HT-29 (cell line): ENCODE measurements at regions not wholly inside any gene's neighbourhood (a gene's known extent, or its start where the extent isn't known, plus 50 kb on each side); places are given as distances from the start of the nearest gene placed in this dataset.
A peak's percentile ranks its signal among the peaks of the same experiment; 100 is the strongest.

ENCODE experiments used
- DNase-seq: peaks from one replicate; pipeline ENCODE4 v3.0.0-alpha.2; 2015; ENCODE audit warnings: low spot score

DNA sequence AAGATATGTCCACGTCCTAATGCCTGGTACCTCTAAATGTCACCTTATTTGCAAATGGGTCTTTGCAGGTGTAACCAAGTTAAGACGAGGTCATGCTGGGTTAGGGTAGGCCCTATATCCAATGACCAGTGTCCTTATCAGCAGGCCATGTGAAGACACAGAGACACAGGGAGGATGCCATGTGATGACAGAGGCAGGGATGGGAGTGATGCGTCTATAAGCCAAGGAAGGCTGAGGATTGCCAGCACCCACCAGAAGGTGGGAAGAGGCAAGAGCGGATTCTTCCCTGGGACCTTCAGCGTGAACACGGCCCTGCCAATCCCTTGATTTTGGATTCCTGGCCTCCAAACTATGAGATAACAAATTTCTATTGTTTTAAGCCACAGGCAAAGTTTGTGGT lies 123.4 kb upstream of the CXCL14 start:
- no peak for DNase-seq

DNA sequence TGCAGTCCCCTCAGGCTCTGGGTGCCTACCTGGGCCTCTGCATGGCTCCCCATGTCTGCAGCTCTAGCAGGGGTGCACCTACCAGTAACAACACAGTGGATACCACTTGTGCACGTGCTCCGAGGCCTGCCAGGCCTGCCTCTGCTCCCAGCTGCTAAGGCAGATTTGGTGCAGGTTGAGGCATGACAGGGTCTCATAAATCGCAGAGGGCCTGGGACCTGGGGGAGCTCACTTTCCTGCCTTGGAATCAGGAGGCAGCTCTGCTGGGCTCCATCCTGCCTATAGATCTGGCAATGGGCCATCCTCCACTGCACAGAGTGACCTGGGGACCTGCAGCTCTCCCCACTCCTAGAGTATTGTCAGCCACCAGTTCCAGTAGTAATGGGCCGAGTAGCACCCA lies 121.9 kb upstream of the CXCL14 start:
- DNase-seq, result no peak

DNA sequence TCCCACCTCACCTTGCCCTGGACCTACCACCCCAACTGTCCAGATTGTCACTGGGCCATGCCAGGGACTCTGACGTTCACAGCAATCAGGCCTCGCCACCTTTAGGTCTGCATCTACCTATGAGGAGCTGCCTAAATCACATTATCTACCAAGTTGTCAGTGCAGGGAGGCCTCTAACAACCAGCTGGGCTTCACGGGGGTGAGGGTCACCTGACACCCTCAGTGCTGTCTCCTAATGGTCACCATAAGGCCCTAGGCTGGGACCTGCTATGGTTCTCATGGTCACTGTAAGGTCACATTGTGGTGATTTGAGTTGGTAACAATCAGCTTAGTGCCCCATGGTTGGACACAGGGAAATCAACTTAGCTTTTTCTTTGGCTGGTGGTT lies 119.2 kb upstream of the CXCL14 start:
- DNase-seq, result no peak

DNA sequence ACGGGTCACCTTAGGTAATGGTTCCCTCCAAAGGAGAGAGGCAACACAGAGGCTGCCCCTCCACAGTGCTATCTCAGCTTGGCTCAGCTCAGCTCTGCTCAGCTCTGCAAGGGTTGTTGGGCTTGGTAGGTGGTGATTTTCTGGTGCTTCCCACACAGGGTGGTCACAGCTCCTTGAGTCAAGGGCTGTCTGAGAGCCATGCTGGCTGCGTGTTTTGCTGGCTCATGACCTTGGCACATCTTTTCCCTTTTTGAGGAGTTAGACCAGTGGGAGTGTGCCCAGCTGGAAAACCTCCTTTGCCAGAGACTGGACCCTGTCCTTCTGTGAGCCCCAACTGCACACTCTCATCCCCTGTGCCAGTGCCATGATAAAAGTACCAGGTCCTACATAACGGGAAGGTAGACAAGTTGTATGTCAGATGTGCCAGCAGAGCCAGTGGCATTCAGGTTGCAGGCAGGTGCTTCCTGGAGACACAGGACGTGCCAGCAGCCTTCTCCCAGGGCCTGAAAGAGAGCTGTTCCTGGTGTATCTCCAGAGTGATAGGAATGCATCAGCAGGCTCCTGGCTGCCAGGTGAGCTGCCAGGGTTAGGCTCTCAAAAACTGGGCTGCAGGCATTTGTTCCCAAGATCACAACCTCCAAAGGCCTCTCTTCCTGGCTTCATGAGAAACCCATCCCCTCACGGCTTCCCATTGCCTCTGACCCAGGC lies 118.6 kb upstream of the CXCL14 start:
- DNase-seq, result no peak

DNA sequence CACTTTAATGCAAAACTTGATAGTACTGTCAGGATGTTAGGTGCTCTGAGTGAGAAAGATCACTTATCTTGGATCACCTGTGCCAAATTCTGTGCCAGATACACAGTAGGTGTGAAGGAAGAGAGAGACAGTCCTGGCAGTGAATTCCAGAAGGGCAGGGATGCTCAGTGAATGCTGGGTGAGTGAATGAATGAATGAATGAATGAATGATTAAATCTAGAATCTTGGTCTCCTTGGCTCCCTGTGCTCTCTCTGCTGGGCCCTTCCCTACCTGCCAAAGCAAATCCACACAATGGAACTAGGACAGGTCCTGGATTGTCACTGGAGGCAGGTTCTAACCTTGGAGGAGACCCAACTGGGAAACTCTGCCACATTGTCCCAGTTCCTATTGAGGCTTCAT lies 117.5 kb upstream of the CXCL14 start:
- DNase-seq, result no peak

DNA sequence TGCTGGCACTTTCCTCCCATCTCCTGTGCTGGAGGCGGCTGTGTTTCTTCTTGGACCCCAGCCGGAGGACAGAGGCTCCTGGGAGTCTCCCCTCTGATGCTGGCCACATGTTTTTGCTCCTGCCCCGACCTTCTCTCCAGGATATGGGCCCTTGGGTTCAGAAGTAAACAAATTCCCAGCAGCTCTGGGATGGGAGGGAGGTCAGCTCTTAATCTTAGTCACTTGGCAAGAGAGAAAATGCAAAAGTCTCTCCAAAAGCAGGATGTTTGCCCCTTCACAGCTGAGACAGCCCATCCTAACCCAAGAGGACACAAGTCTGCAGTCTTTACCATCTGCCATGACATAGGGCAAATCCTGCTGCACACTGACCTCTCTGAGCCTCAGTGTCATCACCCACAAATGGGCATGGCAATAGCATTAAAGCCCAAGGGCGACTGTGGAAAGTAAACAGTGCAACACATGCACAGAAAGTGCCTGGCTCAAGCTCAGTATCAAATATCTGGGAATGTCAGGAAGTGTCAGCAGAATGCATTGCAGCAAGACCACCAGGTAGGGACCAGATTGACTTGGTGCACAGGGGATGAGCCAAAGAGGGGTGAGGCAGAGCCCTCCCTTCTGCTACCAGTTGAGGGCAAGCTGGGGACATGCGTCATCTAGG lies 117.0 kb upstream of the CXCL14 start:
- DNase-seq, result no peak

DNA sequence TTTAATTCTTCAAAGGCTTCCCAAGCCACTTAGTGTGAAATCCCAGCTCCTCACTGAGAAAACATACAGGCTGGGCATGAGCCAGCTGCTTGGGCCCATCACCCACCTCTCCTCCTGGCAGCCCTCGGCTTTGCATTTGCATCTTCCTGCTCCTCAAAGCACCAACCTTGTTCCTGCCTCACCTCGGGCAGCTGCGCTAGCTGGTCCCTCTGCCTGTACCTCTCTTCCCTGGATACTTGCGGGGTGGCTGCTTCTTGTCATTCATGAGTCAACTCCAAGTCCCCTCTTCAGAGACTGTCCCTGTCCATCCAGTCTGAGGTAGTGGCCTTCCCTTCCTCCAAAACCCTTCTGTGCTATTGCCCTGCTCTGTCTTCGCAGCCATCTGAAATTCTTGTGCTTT lies 116.1 kb upstream of the CXCL14 start:
- DNase-seq, result no peak

DNA sequence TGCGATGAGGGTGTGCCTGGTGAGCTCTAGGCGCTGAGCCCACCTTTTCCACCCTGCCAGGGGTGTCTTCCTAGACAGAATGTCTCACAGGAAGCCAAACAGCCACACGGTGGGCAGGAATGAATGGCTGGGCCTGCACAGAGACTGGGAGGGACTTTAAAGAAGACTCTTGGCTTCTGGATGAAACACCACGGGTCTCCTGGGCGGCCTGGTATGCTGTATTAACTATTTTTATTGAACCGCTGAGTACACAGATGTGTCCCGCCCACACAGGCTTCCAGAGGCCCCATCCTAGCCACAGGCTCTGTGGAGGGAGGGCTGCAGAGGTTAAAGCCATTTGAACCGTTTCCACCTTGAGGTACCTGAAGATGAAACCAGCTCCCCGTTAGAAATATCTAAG lies 115.2 kb upstream of the CXCL14 start:
- peak; percentile 19 for DNase-seq

DNA sequence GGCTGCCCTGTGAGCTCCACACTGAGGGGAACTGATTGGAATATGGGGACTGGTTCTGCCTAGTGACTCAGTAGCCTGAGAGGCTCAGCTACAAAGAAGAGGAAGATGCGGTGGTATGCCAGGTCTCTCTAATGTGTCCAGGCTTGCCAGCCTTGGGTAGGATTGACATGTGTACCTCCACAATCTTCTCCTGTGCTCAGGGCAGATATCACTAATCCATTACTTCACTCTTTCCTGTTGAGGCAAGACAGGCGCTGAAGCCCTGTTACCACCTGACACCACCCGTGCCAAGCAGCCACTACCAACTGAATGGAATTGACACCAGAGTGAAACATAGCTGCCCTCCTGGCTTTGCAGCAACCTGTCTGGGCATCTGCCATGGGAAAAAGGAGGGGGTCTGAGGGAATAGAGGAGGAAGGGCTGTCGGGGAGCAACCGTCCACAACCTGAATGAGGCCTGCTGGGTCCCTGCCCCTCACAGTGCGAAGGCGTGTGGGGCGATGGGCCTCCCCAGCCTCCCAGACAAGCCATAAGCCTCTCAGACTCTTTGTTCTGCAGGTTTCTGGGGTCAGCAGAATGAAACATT lies 114.7 kb upstream of the CXCL14 start:
- no peak for DNase-seq

DNA sequence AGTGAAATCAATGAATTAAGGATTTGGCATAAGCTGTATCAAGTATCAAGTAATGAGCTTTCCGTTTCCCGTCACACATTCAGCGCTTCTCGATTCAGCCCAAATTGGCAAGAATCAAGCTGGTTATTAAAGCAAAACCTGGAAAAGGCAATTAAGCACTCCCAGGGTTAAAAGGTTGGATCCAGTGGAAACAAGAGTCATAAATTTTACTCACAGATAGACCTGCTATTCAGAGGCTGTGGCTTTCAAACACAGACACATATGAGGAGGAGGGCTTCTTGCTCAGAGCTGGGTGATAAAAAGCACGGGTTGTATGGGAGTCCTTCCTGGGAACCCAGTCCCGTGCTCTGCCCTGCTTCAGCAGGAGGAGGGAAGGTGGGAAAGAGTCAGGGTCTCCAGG lies 112.3 kb upstream of the CXCL14 start:
- no peak for DNase-seq

DNA sequence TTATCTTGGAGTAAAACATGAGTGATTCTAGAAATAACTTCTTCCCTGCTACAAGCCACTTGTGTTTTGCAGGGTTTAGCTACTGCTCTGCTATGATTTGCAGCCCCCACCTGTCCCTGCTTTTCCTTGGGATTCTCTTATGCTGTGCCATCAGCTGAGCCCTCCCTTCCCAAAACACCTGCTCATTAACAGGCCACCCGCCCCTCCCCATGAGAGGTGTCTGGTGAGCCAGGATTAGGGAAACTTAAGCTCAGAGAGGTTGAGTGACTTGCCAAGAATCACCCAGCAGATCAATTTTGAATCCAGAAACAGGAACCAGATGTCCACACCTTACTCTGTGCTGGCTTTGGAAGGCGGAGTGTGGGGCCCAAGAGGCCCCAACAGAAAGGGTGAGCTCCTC lies 111.7 kb upstream of the CXCL14 start:
- no peak for DNase-seq

DNA sequence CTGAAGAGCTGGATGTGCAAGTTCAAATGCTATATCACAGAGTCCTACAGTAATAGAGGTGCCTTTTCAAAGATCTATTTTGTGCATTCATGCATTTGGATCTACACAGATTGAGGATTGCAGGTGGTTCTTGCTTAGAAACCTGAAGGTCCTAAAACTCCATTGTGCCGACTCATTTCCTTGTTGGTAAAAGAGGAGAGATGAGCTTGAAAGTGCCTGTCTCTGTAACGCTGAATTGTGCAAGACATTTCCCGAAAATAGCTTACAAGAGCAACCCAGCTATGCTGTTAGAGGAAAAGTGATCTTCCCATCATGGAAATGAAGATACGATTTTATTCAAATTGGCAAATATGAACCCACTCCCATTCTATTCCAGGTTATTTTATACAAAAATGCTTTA lies 110.7 kb upstream of the CXCL14 start:
- DNase-seq, result no peak

DNA sequence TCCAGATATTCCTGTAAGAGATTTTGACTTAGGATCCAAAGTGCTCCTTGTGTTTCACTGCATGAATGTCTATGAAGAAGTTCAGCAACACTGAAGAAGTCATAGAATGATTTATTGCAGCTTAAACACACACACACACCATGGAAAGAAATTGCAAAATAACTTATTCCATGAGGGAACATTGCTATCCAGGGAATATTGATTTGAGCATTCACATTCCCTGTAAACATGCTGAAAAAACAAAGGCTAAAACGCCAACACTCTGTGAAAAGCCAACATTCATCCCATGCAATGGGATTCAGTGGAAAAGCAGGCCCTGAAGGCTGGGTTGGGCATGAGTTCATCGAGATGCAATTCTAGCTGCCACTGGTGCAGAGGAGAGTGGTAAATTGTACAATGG lies 109.6 kb upstream of the CXCL14 start:
- no peak for DNase-seq

DNA sequence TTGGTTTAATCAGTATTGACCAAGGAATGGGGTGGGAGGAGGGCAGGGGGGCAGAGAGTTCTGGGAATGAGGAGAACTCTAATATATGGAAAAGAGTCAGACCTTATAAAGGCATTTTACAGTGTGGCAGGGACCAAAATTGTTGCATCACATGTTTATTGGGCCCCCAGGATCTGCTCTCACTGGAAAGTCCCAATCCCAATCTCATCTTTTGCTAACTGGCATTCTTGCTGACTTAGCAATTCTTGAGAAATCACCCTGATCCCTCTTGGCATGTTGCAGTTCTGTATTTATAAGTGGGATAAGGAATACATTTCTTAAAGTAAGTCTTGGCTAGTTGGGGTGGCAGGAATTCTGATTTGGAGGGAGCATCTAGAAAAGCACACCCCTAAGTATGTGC lies 104.4 kb upstream of the CXCL14 start:
- no peak for DNase-seq

DNA sequence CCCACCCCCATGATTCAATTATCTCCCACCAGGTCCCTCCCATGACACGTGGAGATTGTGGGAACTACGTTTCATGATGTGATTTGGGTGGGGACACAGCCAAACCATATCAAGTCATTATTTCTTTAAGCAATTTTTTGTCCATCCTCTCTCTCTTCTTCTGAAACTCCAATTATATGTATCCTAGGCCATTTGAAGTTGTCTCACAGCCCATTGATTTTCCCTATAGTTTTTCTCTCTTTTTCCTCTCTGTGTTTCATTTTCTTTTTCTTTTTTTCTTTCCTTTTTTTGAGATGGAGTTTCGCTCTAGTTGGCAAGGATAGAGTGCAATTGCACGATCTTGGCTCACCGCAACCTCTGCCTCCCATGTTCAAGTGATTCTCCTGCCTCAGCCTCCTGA lies 101.9 kb upstream of the CXCL14 start:
- DNase-seq, result no peak

DNA sequence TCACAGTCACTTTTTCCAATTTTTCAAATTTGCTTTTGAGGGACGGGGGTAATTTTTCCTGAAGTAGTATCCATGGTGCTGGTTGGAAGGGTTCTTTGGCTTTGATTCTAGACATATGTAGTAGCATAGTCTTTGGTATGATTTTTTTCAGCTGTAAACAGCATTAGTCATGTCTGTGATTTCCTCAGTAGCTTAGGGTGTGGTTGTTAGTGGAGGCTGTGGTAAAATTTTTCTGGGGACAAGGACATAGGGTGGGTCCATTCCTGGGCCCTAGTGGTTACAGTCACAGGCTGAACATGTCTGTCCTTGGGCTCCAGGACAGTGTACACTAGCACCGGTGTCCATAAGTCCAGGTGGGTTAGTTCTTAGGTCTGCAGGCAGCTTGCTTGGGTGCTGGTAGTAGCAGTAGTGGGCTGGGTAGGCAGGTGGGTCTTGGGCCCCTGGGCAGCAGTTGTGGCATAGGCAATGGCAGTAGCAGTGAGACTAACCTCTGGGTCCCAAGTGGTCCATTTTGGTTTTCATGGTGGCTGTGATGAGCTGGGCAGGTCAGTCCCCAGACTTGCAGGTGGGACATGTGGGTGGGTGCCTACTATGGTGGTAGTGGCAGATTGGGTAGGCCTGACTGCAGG lies 100.0 kb upstream of the CXCL14 start:
- DNase-seq, result no peak

DNA sequence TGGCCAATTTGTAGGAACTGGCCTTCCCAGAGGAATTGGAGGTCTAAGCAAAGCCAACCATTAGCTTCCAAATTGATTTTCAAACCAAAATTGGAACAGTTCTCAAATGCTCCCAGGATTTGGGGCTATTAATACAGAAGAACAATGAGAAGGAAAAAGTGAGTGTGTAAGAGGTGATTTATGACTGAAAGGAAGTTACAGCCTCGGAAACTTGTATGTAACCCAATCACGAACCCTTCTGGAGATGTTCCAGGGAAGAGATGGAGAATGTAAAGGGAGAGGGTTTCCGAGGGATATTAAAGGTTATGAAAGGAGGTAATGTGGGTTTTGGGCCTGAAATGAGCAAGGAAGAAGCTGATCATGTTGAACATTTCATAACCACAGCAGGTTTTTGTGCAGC lies 93.2 kb upstream of the CXCL14 start:
- DNase-seq, result no peak

DNA sequence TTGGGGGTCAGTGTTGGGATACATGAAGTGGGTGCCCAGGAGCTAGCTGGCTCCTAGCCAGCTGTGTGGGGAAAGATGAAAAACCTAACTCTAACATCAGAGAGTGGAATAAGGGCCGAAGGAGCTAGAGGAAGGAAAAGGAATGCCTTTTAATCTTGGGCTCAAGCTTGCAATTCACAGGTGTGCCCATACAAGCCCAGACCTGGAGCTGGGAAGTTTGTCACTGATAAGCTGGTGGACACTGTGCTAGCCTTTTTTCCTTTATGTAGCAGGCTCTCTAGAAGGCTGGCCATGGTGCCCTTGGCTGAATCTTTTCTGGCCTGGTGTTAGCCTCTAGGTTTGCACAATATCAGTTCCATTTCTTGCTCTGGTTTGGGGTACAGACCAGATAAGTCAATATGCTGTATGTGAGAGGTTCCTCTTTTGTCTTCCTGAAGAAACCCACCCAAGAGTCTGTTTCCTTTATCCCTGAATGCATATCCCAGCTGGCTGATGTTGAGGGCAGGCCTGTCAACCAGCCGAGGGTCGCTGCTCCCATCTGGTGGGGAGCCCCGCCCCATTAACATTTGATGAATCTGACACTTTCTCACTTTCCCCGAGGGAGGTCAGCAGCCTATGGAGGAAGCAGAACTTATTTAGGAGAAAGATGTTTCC lies 92.4 kb upstream of the CXCL14 start:
- DNase-seq, result no peak

DNA sequence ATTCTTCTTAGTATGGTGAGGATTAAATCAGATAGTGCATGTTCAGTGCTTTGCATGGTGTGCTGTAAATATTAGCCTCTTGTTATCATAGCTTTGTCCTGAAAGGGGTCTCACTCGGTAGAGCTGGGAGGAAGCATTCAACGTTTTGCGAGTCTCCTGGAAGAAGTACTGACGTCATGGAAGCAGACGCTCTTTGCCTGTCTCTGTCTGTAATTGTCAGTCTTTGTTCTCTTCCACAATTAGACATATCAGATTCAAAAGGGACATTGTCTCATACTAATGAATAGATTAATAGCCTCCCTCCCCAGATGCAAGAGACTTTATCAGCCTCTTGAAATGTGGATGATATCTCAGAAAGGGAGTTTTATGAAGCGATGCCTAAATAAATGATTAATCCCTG lies 91.8 kb upstream of the CXCL14 start:
- no peak for DNase-seq

DNA sequence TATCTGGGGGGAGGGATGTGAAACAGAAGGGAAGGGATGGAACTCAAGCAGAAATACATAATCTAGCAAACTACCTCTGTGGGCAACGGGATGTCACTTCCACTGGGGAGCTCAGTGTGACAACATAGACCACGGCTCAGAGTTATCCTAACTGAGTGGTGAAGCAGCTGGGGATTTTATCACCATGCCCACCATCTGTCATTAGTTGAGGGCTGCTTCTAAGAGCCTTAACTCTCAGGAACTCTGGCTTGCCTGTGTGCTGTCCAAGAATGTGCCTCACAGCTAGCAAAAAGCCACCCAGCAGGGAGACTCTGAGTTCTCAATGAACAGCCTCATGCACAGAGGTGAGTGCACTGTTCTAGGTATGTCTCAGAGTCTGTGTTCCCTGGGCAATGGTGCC lies 90.6 kb upstream of the CXCL14 start:
- no peak for DNase-seq

DNA sequence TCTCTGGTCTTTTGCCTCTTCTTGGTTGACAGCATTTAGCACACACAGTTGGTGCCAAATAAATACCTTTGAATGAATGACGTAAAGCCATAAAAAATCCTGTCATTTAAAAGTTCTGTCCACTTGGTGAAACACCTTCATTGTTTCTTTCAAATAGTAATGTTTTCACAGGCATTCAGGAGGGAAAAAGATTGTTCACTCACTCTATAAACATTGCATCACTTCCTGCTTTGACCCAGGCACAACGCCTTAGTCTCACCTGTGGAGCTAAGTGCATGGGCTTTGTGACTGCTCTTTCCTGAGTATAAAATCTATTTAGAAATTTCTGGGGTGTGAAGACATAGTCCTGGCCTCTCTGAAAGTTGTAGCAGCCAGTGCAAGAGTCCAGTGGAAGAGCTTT lies 88.9 kb upstream of the CXCL14 start:
- DNase-seq, result peak; percentile 22

DNA sequence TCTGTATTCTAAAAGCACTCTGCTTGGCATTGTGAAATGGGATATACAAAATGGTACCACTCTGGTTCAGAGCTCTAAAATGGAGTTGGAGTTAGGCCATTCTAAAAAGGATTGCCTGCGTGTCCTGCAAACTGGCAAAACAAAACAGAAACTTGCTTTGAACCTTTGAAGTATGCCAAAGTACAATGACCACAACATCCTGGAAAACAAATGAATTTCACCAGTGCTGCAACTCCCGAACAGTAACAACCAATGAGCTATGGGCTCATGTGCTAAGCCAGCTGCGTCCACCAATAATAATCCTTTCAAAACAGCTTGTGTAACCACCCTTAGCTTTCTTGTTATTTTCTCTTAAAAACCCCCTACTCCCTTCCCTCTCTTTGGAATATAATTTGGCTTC lies 88.4 kb upstream of the CXCL14 start:
- DNase-seq, result no peak
